Nephron (organoid): ENCODE measurements at regions not wholly inside any gene's neighbourhood (a gene's known extent, or its start where the extent isn't known, plus 50 kb on each side); places are given as distances from the start of the nearest gene placed in this dataset.

Source experiments
- H3K27ac Mint-ChIP-seq, 3 experiments: 2 replicates each; pipeline ENCODE4 v1.8.0; 2020; ENCODE audit warnings: mixed read lengths in 3 of 3, mild to moderate bottlenecking in 2 of 3, moderate library complexity in 1 of 3
- H3K27me3 Mint-ChIP-seq: 2 replicates; pipeline ENCODE4 v1.8.0; 2021; ENCODE audit warnings: low read depth, mild to moderate bottlenecking, moderate library complexity, mixed read lengths
- H3K36me3 Mint-ChIP-seq: 2 replicates; pipeline ENCODE4 v1.8.0; 2020; ENCODE audit warnings: low read depth, mixed read lengths
- H3K4me1 Mint-ChIP-seq: 2 replicates; pipeline ENCODE4 v1.8.0; 2020; ENCODE audit warnings: mixed read lengths
- H3K4me3 Mint-ChIP-seq, 3 experiments: 2 replicates each; pipeline ENCODE4 v1.8.0; 2020; ENCODE audit warnings: mild to moderate bottlenecking in 3 of 3, mixed read lengths in 3 of 3, moderate library complexity in 2 of 3
- H3K9me3 Mint-ChIP-seq: 2 replicates; pipeline ENCODE4 v1.8.0; 2020; ENCODE audit warnings: mixed read lengths
- TF ChIP-seq, protein P1 (sequence below), 3 experiments: fragments of 200-600 bp; sonication (generic); IDR thresholded peaks; one replicate each; pipeline ENCODE4 v1.5.0; 2021; ENCODE audit warnings: antibody characterized with exemption in 3 of 3; ENCODE audit not compliant: unreplicated experiment in 3 of 3

DNA sequence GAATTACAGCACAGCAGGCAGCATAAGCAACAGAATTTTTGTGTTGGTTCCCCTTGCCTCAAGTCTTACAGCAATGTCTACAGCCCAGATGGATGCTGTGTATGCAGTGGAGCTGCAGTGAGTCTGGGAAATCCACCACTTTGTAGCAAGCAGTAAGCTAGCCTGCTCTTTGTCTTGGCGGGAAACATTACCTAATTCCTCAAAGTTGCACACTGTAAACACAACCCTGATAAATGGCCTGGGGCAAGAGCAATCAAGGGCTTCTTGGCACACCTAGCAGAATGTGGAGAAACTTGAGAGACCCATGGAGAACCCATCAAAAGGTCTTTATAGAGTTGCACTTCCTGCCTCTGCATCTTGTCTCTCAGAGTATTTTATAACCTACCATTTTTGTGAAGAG, 102.0 kb upstream of the FOXP2 start:
- H3K4me1 Mint-ChIP-seq: no peaks in the 10 kb centered on the region
- H3K36me3 Mint-ChIP-seq: no peaks in the 10 kb centered on the region
- no peak overlapping the region for H3K27ac Mint-ChIP-seq
- H3K27me3 Mint-ChIP-seq: no peaks in the 10 kb centered on the region
- TF ChIP-seq, protein P1, sequence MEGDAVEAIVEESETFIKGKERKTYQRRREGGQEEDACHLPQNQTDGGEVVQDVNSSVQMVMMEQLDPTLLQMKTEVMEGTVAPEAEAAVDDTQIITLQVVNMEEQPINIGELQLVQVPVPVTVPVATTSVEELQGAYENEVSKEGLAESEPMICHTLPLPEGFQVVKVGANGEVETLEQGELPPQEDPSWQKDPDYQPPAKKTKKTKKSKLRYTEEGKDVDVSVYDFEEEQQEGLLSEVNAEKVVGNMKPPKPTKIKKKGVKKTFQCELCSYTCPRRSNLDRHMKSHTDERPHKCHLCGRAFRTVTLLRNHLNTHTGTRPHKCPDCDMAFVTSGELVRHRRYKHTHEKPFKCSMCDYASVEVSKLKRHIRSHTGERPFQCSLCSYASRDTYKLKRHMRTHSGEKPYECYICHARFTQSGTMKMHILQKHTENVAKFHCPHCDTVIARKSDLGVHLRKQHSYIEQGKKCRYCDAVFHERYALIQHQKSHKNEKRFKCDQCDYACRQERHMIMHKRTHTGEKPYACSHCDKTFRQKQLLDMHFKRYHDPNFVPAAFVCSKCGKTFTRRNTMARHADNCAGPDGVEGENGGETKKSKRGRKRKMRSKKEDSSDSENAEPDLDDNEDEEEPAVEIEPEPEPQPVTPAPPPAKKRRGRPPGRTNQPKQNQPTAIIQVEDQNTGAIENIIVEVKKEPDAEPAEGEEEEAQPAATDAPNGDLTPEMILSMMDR (IDR thresholded peaks at IDR 0.05; ENCODE audit: unreplicated experiment in 3 of 3): no peak
- H3K9me3 Mint-ChIP-seq: no peaks in the 10 kb centered on the region
- no peak overlapping the region for H3K4me3 Mint-ChIP-seq

DNA sequence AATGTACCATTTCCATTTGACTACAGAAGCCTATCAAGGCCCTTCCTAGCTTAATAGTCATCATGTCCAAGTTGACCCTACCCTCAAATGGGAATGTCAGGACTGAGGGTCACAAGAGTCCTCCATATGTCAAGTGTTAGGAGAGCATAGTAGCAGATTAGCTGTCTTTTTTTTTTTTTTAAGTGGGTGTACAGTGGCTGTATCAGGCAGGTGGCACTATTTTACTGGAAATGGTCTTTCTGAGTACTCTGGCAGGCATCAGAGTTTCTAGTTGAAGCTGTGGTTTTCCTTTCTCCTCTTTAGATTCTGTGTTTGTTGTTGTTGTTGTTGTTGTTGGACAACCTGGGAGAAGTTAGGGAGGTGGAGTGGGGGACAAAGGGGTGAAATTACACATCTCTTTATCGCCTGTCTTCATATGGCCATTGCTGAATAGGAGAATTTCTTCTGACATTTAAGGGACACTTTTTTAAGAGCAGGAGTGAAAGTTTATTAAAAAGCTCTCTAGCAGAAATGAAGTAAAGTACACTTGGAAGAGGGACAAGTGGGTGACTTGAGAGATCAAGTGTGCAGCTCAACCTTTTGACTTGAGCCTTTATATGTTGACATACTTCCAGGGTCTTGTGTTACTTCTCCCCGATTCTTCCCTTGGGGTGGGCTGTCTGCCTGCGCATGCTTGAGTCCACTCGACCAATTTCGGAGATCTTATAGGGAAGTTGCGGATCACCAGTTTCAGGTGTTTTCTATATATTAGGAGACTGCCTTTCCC, 104.1 kb upstream of the FOXP2 start:
- no peaks in the 10 kb centered on the region for H3K9me3 Mint-ChIP-seq
- H3K27me3 Mint-ChIP-seq: no peaks in the 10 kb centered on the region
- no peak overlapping the region for H3K4me3 Mint-ChIP-seq
- TF ChIP-seq, protein P1 (IDR thresholded peaks at IDR 0.05; ENCODE audit: unreplicated experiment in 3 of 3): no peak
- H3K4me1 Mint-ChIP-seq: no peaks in the 10 kb centered on the region
- no peak overlapping the region for H3K27ac Mint-ChIP-seq
- H3K36me3 Mint-ChIP-seq: no peaks in the 10 kb centered on the region

- TF ChIP-seq, protein P1 (IDR thresholded peaks at IDR 0.05; ENCODE audit: unreplicated experiment in 3 of 3): no peak
- Mint-ChIP-seq H3K4me3 (no peak overlapping the region), H3K36me3 (no peaks in the 10 kb centered on the region), H3K27me3 (no peaks in the 10 kb centered on the region), H3K27ac (no peak overlapping the region), H3K9me3 (no peaks in the 10 kb centered on the region), H3K4me1 (no peaks in the 10 kb centered on the region)
Observed at GRCh38 chr7:114309729-114310128, 104.9 kb upstream of the FOXP2 start.

GRCh38 chr7:114303301-114303700, 111.3 kb upstream of the FOXP2 start:
- Mint-ChIP-seq H3K27ac (peak overlapping the region in 2 of 3 experiments; percentile 26 to 65), H3K4me1 (no peaks in the 10 kb centered on the region), H3K4me3 (no peak overlapping the region), H3K36me3 (no peaks in the 10 kb centered on the region), H3K27me3 (no peaks in the 10 kb centered on the region), H3K9me3 (no peaks in the 10 kb centered on the region)
- TF ChIP-seq, protein P1 (IDR thresholded peaks at IDR 0.05; ENCODE audit: unreplicated experiment in 3 of 3): no peak

DNA sequence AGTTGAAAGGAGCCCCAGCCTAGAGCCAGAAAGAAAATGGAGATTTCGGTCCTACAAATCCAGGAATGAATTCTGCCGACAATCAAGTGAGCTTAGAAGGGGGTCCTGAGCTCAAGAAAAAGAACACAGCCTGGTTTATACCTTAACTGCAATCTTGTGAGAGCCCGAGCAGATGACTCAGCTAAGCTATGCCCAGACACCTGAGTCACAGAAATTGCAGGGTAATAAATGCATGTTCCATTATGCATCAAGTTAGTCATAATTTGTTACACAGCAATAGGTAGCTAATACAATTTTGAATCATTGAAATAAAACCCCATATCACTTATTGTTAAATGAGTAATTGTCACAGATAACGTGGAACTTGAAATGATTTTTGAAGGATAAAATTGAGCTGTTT, 111.8 kb upstream of the FOXP2 start:
- TF ChIP-seq, protein P1 (IDR thresholded peaks at IDR 0.05; ENCODE audit: unreplicated experiment in 3 of 3): no peak
- H3K27ac Mint-ChIP-seq: no peak overlapping the region
- H3K36me3 Mint-ChIP-seq: no peaks in the 10 kb centered on the region
- no peak overlapping the region for H3K4me3 Mint-ChIP-seq
- H3K27me3 Mint-ChIP-seq: no peaks in the 10 kb centered on the region
- H3K4me1 Mint-ChIP-seq: no peaks in the 10 kb centered on the region
- H3K9me3 Mint-ChIP-seq: no peaks in the 10 kb centered on the region

DNA sequence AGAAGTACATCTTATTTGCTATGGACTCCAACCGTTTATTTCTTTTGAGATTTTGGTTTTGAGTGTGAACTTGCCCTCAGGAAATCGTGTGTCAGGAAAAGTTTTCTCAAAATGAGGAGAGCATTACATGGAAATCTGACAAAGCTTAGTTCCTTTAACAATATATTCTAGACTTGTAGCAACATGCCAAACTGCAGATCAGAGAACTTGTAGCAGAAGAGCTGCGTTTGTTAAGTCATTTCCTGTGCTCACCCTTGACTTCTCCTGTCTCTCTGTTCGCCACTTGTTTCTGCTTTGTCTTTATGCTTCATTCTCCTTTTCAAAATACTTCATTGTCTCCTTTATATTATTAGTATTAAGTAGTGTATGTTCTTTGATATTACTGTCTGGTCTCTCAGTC, 116.6 kb upstream of the FOXP2 start:
- Mint-ChIP-seq H3K4me3 (no peak overlapping the region), H3K27me3 (no peaks in the 10 kb centered on the region), H3K36me3 (no peaks in the 10 kb centered on the region), H3K27ac (no peak overlapping the region), H3K4me1 (no peaks in the 10 kb centered on the region), H3K9me3 (no peaks in the 10 kb centered on the region)
- TF ChIP-seq, protein P1 (IDR thresholded peaks at IDR 0.05; ENCODE audit: unreplicated experiment in 3 of 3): no peak
